Activated naive CD8-positive, alpha-beta T cell treated with anti-CD3 and anti-CD28 coated beads for 36 hours (primary cell): ENCODE measurements at regions not wholly inside any gene's neighbourhood (a gene's known extent, or its start where the extent isn't known, plus 50 kb on each side); places are given as distances from the start of the nearest gene placed in this dataset.

Experiments used
- DNase-seq: peaks from one replicate; pipeline ENCODE4 v3.0.0; 2021
- H3K27ac Mint-ChIP-seq: one replicate; pipeline ENCODE4 v1.8.0; 2022; ENCODE audit warnings: mild to moderate bottlenecking, moderate library complexity, mixed read lengths
- H3K27me3 Mint-ChIP-seq: one replicate; pipeline ENCODE4 v1.8.0; 2022; ENCODE audit warnings: mild to moderate bottlenecking, mixed read lengths
- H3K36me3 Mint-ChIP-seq: one replicate; pipeline ENCODE4 v1.8.0; 2021; ENCODE audit warnings: mild to moderate bottlenecking, mixed read lengths
- H3K4me1 Mint-ChIP-seq: one replicate; pipeline ENCODE4 v1.8.0; 2021; ENCODE audit warnings: mixed read lengths
- H3K4me3 Mint-ChIP-seq: one replicate; pipeline ENCODE4 v1.8.0; 2022; ENCODE audit warnings: mild to moderate bottlenecking, moderate library complexity, mixed read lengths
- H3K9me3 Mint-ChIP-seq: one replicate; pipeline ENCODE4 v1.8.0; 2022; ENCODE audit warnings: mixed read lengths

DNA sequence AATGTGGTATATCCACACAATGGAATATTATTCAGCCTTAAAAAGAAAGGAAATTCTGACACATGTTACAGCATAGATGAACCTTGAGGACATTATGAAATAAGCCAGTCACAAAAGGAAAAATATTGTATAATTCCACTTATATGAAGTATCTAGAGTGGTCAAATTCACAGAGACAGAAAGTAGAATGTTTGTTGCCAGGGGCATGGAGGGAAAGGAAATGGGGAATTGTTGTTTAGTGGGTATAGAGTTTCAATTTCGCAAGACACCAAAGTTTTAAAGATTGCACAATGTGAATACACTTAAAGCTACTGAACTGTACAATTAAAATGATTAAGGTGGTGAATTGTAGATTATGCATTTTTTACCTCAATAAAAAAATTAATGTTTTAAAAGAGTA, 92.9 kb downstream of the TXNL1 start:
- no peaks in the 10 kb centered on the region for H3K36me3 Mint-ChIP-seq
- H3K27ac Mint-ChIP-seq = no peak overlapping the region
- H3K9me3 Mint-ChIP-seq = peaks cover 1% of the 10 kb centered on the region
- no peak for DNase-seq
- H3K4me1 Mint-ChIP-seq = no peaks in the 10 kb centered on the region
- no peak overlapping the region for H3K4me3 Mint-ChIP-seq
- no peaks in the 10 kb centered on the region for H3K27me3 Mint-ChIP-seq

DNA sequence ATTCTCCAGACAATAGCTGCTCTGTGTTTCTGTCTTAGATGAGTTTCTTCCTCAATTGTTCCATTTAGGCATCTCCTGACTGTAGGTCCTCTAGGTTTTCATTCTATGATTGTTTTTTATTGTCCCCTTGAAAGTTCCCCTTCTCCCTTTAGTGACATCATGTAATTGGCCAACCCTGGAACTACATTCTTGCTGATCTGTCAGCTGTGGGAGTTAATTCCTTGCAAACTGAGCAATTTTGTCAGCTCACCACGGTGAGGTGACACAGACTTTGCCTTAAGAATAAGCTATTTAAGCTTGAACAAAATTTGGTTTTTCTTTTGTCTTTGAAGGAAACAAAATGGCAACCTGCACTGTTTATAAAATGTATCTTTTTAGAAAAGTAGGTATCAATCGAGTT, 95.9 kb downstream of the TXNL1 start:
- DNase-seq = no peak
- H3K4me1 Mint-ChIP-seq = no peaks in the 10 kb centered on the region
- no peak overlapping the region for H3K4me3 Mint-ChIP-seq
- no peaks in the 10 kb centered on the region for H3K27me3 Mint-ChIP-seq
- H3K9me3 Mint-ChIP-seq = peaks cover 1% of the 10 kb centered on the region
- H3K36me3 Mint-ChIP-seq = no peaks in the 10 kb centered on the region
- H3K27ac Mint-ChIP-seq = no peak overlapping the region

DNA sequence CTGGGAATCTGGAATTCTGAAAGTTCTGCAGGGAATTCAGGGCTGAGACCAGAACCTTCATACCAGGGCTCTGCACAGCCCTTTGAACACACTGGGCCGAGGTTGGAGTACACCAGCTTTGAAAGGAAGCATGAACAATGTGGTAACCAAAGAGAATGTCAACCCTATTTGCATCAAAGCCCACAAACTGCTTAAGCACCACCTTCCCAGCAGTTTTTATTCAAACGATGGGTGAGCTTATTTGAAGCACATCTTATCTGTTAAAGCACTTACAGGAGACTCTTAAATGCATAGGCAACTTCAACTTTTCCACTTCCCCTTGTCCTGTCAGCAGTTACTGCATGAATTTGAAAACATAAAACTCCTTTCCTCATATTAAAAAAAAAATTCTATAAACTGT, 96.6 kb downstream of the TXNL1 start:
- DNase-seq = no peak
- no peaks in the 10 kb centered on the region for H3K36me3 Mint-ChIP-seq
- H3K27me3 Mint-ChIP-seq = no peaks in the 10 kb centered on the region
- peaks cover 1% of the 10 kb centered on the region for H3K9me3 Mint-ChIP-seq
- H3K27ac Mint-ChIP-seq = no peak overlapping the region
- no peak overlapping the region for H3K4me3 Mint-ChIP-seq
- H3K4me1 Mint-ChIP-seq = no peaks in the 10 kb centered on the region

DNA sequence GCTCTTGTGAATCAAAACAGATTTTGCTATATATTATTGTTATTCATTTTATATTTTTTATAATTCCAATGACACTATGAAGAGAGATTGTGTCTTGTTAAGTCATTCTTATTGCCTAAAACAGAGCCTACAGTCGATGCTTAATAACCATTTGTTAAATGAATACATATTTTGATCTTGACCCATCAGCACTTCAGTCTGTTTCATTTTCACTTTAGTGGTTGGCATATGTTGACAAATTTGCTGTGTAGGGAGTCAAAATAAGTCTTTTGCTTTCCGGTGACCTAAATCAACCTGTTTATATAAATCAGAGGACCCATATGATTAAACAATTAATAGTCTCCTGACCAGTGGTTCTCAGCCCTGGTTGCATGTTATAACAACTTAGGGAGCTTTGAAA, 97.1 kb downstream of the TXNL1 start:
- H3K36me3 Mint-ChIP-seq = no peaks in the 10 kb centered on the region
- no peaks in the 10 kb centered on the region for H3K4me1 Mint-ChIP-seq
- no peak overlapping the region for H3K4me3 Mint-ChIP-seq
- H3K9me3 Mint-ChIP-seq = peaks cover 1% of the 10 kb centered on the region
- no peak overlapping the region for H3K27ac Mint-ChIP-seq
- no peak for DNase-seq
- H3K27me3 Mint-ChIP-seq = no peaks in the 10 kb centered on the region

DNA sequence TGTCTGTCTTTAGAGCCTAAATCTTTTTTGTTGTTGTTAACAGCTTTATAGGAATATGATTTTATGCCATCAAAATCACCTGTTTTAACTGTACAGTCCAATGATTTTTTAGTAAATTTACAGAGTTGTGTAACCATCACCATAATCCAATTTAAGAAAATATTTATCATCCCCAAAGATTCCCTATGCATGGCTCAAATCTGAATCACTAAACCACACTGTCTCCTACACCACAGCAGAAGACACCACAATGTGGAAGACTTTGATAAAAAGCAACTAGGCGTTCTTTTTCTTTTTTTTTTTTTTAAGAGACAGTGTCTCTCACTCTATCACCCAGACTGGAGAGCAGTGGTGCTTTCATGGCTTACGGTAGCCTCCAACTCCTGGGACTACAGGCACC, 99.6 kb downstream of the TXNL1 start:
- Mint-ChIP-seq H3K27ac (no peak overlapping the region), H3K4me1 (no peaks in the 10 kb centered on the region), H3K27me3 (no peaks in the 10 kb centered on the region), H3K36me3 (no peaks in the 10 kb centered on the region), H3K4me3 (no peak overlapping the region), H3K9me3 (no peaks in the 10 kb centered on the region)
- no peak for DNase-seq

DNA sequence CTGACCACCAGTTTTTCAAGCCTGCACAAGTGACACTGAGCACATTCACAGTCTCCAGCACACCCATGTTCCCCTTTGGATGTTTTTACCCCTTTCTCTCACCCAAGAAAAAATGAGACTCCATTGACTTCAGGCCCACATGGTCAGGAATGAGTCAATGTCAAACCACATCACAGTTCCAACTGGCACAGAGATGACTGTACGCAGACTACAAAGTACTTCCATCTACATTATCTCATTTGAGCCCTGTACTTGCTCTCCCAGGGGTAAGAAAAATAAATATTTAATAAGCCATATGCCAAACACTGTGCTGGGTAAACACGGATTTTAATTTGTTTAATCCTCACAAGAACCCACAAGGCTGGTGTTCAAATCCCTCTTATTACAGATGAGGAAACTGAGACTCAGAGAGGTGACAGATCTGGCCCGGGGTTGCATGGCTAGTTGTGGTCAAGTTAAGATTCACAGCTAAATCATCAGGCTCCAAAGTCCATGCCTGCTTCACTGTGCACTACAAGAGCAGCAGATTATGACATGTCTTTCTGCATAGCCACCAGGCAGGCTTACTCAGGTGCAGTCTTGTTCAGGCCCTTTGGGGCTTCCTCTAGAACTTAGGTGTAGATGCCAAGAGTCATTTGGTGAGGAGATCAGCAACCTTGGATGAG, 106.1 kb downstream of the TXNL1 start:
- H3K27me3 Mint-ChIP-seq = no peaks in the 10 kb centered on the region
- DNase-seq = peak; percentile 22
- H3K9me3 Mint-ChIP-seq = no peaks in the 10 kb centered on the region
- H3K4me3 Mint-ChIP-seq = no peak overlapping the region
- H3K36me3 Mint-ChIP-seq = no peaks in the 10 kb centered on the region
- H3K4me1 Mint-ChIP-seq = peaks cover 2% of the 10 kb centered on the region
- no peak overlapping the region for H3K27ac Mint-ChIP-seq

DNA sequence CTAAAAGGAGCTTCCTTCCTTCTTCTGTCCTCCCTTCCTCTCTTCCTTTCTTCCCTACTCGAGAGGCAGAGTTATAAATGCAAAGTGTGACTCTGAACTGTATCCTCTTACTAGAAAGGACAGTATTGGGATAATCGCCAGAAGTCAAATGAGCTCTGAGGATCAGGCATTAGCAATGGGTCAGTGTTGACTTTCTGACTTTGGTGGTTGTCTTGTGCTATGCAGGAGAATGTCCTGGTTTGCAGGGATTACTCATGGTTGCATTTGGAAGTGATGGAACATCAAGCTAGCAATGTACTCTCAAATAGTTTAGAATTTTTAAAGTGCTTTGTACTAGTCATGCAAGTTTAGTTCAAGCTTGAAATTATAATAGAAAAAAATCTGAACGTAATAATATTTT, 115.6 kb downstream of the TXNL1 start:
- Mint-ChIP-seq H3K36me3 (no peaks in the 10 kb centered on the region), H3K4me3 (no peak overlapping the region), H3K9me3 (peaks cover 4% of the 10 kb centered on the region), H3K4me1 (no peaks in the 10 kb centered on the region), H3K27ac (no peak overlapping the region), H3K27me3 (peaks cover 5% of the 10 kb centered on the region)
- no peak for DNase-seq

DNA sequence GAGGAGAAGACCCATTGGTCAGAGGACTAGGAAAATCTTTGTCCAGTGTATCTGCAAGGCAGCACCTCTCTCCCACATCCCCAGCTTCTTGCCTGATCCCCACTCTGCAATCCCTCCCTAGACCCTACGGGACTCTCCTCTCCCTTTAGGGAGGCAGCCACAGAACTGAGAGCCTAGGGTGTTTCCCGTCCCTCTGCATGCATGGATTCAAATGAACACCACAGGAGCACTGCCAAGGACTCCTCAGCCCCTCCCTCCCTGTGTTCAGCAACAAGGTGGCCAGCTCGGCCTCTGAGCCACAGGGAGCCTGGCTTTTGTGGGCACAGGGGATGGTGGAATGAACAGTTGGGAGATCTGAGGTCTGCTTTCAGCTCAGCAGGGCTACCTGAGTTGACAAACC, 117.1 kb downstream of the TXNL1 start:
- Mint-ChIP-seq H3K9me3 (no peaks in the 10 kb centered on the region), H3K27me3 (peaks cover 5% of the 10 kb centered on the region), H3K27ac (no peak overlapping the region), H3K4me1 (no peaks in the 10 kb centered on the region), H3K36me3 (no peaks in the 10 kb centered on the region), H3K4me3 (no peak overlapping the region)
- no peak for DNase-seq

DNA sequence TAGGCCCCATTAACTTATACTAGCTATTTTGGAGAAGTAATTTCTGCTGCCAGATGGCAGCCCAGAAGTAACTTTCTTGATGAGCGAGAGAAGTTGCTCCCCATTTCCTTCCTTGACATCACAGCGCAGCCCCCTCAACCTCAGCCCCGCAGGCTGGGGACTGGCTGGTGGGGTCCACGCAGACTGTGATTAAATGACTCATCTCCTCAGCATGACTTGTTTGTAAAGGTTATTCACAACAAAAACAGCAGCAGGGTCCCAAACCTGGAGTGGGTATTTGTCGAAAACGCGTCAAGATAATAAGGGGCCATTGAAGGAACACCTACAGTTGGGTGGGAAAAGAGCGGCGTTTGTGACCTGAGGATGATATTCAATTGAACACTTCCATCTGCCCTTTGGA, 120.6 kb downstream of the TXNL1 start:
- no peaks in the 10 kb centered on the region for H3K4me1 Mint-ChIP-seq
- no peak for DNase-seq
- no peaks in the 10 kb centered on the region for H3K9me3 Mint-ChIP-seq
- peaks cover 5% of the 10 kb centered on the region for H3K27me3 Mint-ChIP-seq
- H3K27ac Mint-ChIP-seq = no peak overlapping the region
- H3K36me3 Mint-ChIP-seq = no peaks in the 10 kb centered on the region
- H3K4me3 Mint-ChIP-seq = no peak overlapping the region

DNA sequence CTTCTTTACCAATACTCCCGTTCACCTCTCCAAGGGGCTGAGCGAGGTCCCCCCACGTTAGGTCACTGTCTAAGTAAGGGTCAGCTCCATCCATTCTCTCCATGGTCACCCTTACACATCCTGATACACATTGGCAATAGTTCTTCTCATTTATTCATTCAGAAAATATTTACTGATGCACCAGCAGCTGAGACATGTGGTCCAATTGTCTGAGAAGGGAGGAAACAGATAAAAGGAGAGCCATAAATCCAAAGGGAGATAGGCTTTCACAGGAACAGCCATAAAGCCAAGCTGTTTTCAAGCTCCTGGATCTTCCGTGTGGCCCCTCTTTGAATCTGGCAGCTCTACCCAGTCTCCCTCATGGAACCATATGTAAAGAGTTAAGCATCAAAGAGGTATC, 121.2 kb downstream of the TXNL1 start:
- no peak for DNase-seq
- H3K4me3 Mint-ChIP-seq = no peak overlapping the region
- peaks cover 5% of the 10 kb centered on the region for H3K27me3 Mint-ChIP-seq
- peaks cover 1% of the 10 kb centered on the region for H3K4me1 Mint-ChIP-seq
- no peaks in the 10 kb centered on the region for H3K9me3 Mint-ChIP-seq
- H3K27ac Mint-ChIP-seq = no peak overlapping the region
- H3K36me3 Mint-ChIP-seq = no peaks in the 10 kb centered on the region

DNA sequence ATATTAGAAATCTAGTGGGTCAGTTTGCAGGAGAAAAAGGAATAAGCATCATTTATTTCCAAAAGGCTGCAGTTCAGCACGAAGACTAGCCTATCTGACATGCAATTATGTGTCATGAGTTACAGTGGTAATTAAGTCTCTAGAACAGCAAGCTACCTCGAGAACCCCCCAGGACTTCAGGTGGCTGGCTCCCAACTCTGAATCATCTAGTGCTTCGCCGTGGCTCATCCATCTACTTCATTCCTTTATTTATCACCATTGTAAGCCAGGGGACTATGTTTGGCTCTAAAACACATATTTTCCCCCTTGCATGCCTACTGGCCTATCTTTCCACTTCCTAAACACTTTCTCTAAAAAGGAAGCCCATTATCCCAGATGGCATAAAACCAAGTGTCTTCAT, 121.6 kb downstream of the TXNL1 start:
- Mint-ChIP-seq H3K27me3 (peaks cover 5% of the 10 kb centered on the region), H3K27ac (no peak overlapping the region), H3K4me1 (peaks cover 3% of the 10 kb centered on the region), H3K4me3 (no peak overlapping the region), H3K9me3 (no peaks in the 10 kb centered on the region), H3K36me3 (no peaks in the 10 kb centered on the region)
- DNase-seq = no peak

DNA sequence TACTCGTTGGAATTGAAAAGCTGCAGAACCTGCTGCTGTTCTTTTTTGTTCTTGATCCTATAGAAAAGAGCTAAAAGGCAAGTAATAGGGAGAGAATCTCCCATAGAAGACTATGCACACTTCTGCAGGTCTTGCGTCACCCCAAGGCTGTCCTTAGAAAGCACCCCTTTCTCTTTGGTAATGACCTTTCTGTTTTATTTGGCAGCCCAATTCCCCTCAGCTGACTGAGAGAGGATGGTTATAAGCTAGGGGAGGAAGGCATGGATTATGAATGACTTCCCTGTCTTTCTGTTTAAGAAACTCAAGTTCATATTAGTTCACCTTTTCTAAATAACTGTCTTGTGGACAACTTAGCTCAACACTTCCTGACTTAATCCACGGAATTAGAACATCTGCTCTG, 122.9 kb downstream of the TXNL1 start:
- Mint-ChIP-seq H3K4me1 (peaks cover 3% of the 10 kb centered on the region), H3K4me3 (no peak overlapping the region), H3K36me3 (no peaks in the 10 kb centered on the region)

DNA sequence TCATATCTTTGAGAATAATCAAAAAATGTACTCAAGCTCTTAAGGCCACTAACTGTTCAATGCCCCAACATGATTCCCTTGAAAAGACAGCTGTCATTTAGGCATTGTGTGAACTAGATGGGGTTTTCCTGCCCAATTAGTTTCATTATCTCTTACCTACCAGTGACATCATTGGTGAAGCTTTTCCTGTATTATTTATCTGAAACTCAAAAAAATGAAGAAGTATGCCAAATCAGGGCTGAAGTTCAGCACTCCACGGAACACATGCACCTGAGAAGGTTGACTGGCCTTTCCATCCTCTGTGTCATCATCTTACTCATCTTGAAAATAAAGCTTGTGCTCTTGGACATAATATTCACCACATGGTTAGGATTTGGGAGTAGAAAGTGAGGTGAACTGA, 126.4 kb downstream of the TXNL1 start:
- H3K9me3 Mint-ChIP-seq = no peaks in the 10 kb centered on the region
- H3K27ac Mint-ChIP-seq = no peak overlapping the region
- no peak for DNase-seq
- no peaks in the 10 kb centered on the region for H3K36me3 Mint-ChIP-seq
- H3K27me3 Mint-ChIP-seq = no peaks in the 10 kb centered on the region
- H3K4me3 Mint-ChIP-seq = no peak overlapping the region
- H3K4me1 Mint-ChIP-seq = peaks cover 7% of the 10 kb centered on the region

More for the DNA sequence above, 122.9 kb downstream of the TXNL1 start:
- no peak for DNase-seq
- Mint-ChIP-seq H3K9me3 (no peaks in the 10 kb centered on the region), H3K27ac (no peak overlapping the region), H3K27me3 (peaks cover 5% of the 10 kb centered on the region)

DNA sequence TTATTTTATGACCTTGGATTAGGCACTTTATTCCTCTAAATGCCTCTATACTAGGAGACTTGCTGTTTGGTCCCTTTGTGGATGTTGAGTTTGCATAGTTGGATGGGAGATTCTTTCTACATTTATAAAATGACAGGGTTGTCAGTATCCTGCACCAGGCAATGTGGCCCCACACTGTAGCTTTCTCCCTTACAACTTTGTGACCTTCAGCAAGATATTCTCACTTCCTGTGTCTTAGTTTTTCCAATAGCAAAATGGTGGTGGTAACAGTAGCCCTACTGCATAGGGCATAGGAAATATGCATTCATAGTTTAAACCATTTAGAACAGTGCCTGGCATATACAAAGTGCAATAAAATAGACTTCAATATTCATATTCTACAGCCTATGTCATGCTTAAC, 128.3 kb downstream of the TXNL1 start:
- DNase-seq = no peak
- no peaks in the 10 kb centered on the region for H3K36me3 Mint-ChIP-seq
- H3K4me1 Mint-ChIP-seq = peaks cover 8% of the 10 kb centered on the region
- no peaks in the 10 kb centered on the region for H3K9me3 Mint-ChIP-seq
- no peaks in the 10 kb centered on the region for H3K27me3 Mint-ChIP-seq
- no peak overlapping the region for H3K27ac Mint-ChIP-seq
- no peak overlapping the region for H3K4me3 Mint-ChIP-seq

DNA sequence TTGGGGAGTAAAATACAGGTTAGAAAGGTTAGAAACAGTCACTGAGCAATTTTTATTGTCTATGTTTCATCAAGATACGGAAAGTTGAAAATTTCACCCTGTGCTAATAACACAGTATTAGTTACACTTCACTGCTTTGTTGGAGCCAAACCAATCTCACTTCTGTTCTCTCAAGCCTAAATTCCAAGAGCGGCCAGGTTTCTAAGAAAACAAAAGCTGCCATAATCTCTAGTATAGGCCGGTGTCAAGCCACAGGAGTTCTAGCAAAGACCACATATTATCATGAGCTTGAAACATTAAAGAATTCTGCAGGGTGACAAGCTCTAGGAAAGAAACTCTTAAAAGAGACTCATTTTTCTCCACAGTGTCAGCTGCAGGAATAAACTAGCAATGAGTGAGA, 128.7 kb downstream of the TXNL1 start:
- Mint-ChIP-seq H3K4me3 (no peak overlapping the region), H3K27ac (no peak overlapping the region), H3K27me3 (no peaks in the 10 kb centered on the region), H3K9me3 (no peaks in the 10 kb centered on the region), H3K4me1 (peaks cover 9% of the 10 kb centered on the region), H3K36me3 (no peaks in the 10 kb centered on the region)
- no peak for DNase-seq

DNA sequence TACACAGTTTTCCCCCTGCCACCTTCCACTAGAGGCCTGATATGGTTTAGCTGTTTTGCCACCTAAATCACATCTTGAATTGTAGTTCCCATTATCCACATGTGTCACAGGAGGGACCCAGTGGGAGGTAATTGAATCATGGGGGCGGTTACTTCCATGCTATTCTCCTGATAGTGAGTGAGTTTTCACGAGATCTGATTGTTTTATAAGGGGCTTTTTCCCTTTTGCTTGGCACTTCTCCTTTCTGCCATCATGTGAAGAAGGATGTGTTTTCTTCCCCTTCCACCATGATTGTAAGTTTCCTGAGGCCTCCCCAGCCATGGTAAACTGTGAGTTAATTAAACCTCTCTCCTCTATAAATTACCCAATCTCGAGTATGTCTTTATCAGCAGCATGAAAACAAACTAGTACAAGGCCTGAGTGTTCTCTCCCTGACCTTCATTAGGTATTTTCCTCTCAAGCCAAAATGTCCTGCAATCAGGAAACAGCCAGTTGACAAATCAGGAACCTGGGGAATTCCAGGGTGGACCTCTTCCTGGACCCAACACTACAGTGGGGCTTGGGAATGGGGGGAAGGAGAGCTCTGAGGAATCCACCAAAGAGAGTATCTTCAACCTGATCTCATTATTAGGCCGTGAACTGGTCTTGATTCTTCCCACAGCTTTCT, 129.9 kb downstream of the TXNL1 start:
- no peaks in the 10 kb centered on the region for H3K27me3 Mint-ChIP-seq

More for the DNA sequence above, 129.9 kb downstream of the TXNL1 start:
- no peak overlapping the region for H3K27ac Mint-ChIP-seq
- H3K36me3 Mint-ChIP-seq = no peaks in the 10 kb centered on the region
- H3K4me3 Mint-ChIP-seq = no peak overlapping the region
- no peak for DNase-seq
- H3K9me3 Mint-ChIP-seq = no peaks in the 10 kb centered on the region
- H3K4me1 Mint-ChIP-seq = peaks cover 9% of the 10 kb centered on the region
